ENCODE measurements at regions not wholly inside any gene's neighbourhood (a gene's known extent, or its start where the extent isn't known, plus 50 kb on each side); places are given as distances from the start of the nearest gene placed in this dataset.
A peak's percentile ranks its signal among the peaks of the same experiment; 100 is the strongest.

GRCh38 chr6:129938249-129939020 is 77.3 kb upstream of the TMEM244 start:
- H3K27me3 ChIP-seq: no peaks in the 10 kb centered on the region; the same call in none of the 2 replicates
- H3K36me3 ChIP-seq: no peaks in the 10 kb centered on the region
- H3K4me3 ChIP-seq (ENCODE audit: low read depth, low read length): no peak overlapping the region
- H3K9me3 ChIP-seq: no peaks in the 10 kb centered on the region
- DNase-seq: no peak
- H3K4me1 ChIP-seq: no peaks in the 10 kb centered on the region
- no peak for TF ChIP-seq CTCF (IDR thresholded peaks at IDR 0.05; ENCODE audit: low read depth, low read length)

GRCh38 chr6:129936329-129937165 is 75.4 kb upstream of the TMEM244 start:
- Histone ChIP-seq H3K9me3 (no peaks in the 10 kb centered on the region), H3K4me3 (ENCODE audit: low read depth, low read length) (no peak overlapping the region), H3K4me1 (no peaks in the 10 kb centered on the region), H3K27me3 (no peaks in the 10 kb centered on the region; the same call in none of the 2 replicates), H3K36me3 (no peaks in the 10 kb centered on the region)
- DNase-seq: peak; percentile 53
- TF ChIP-seq CTCF (IDR thresholded peaks at IDR 0.05; ENCODE audit: low read depth, low read length): peak; percentile 73

GRCh38 chr6:129932321-129932720 is 71.2 kb upstream of the TMEM244 start:
- no peaks in the 10 kb centered on the region; the same call in 1 of the 2 replicates for H3K4me1 ChIP-seq
- no peak for TF ChIP-seq CTCF (IDR thresholded peaks at IDR 0.05; ENCODE audit: low read depth, low read length)
- H3K27me3 ChIP-seq: no peaks in the 10 kb centered on the region
- no peaks in the 10 kb centered on the region for H3K9me3 ChIP-seq
- no peaks in the 10 kb centered on the region for H3K36me3 ChIP-seq
- no peak for DNase-seq
- no peak overlapping the region for H3K4me3 ChIP-seq (ENCODE audit: low read depth, low read length)

- no peaks in the 10 kb centered on the region for H3K27me3 ChIP-seq
- H3K9me3 ChIP-seq: no peaks in the 10 kb centered on the region
- H3K4me3 ChIP-seq (ENCODE audit: low read depth, low read length): no peak overlapping the region
- no peak for TF ChIP-seq CTCF (IDR thresholded peaks at IDR 0.05; ENCODE audit: low read depth, low read length)
- no peaks in the 10 kb centered on the region; the same call in 1 of the 2 replicates for H3K4me1 ChIP-seq
- DNase-seq: no peak
- no peaks in the 10 kb centered on the region for H3K36me3 ChIP-seq
Observed at GRCh38 chr6:129929433-129929832, 68.3 kb upstream of the TMEM244 start.

- no peaks in the 10 kb centered on the region for H3K36me3 ChIP-seq
- no peaks in the 10 kb centered on the region for H3K4me1 ChIP-seq
- H3K9me3 ChIP-seq: no peaks in the 10 kb centered on the region
- H3K4me3 ChIP-seq (ENCODE audit: low read depth, low read length): no peak overlapping the region
- DNase-seq: no peak
- no peak for TF ChIP-seq CTCF (IDR thresholded peaks at IDR 0.05; ENCODE audit: low read depth, low read length)
- no peaks in the 10 kb centered on the region for H3K27me3 ChIP-seq
Observed at GRCh38 chr6:129923530-129924250, 62.6 kb upstream of the TMEM244 start.
